ENCODE measurements at regions not wholly inside any gene's neighbourhood (a gene's known extent, or its start where the extent isn't known, plus 50 kb on each side); places are given as distances from the start of the nearest gene placed in this dataset.
"Not testable (repeated sequence)": the region's sequence is repeated elsewhere in the genome, so short reads cannot be mapped to it uniquely, and the experiment has no call there.

DNA sequence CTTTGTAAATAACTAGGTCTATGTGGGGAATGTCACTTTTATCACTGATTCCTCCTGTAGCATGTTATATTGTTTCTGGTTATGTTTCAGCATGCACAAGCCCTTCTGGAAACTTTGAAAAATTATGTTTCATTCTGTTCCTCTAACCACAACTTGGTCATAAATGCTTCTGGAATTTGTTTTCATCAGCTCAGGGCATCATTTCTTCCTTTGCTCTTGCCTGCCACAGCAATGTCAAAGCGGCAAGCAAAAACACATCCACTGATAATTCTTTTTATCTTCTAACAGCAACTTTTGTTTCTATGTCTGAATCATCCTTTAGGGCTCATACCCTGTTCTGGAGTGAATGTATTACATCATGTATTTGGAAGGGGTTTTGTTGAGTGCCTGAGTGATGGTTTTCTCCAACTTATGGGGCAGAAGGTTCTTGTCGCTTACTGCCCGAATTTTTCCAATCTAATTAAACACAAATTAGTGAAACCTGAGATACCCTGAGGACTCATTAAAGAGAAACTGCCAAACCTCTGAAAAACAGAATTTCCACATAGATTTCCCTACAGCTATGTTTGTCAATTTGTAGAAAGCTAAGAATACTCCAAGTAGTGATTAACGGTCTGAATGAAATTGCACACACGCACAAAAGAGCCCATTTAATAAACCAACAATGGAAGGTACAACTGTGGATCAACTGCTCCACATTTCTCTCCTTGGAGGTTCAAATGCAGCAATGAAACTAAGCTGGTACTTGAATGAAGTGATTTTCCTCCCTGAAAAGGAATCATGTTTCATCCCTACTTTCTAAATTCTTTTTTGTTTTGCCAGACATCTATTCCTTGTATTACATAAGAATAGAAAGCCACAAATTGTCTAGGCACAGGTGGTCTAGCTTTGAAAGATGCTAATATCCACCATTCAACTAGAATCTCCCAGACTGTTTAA lies 173.5 kb upstream of the KRR1 start:
- no peaks in the 10 kb centered on the region for H3K27me3 ChIP-seq (ENCODE audit: control insufficient read depth in 1 of 2, insufficient read depth in 2 of 2, low read length in 2 of 2)
- no peak overlapping the region for H3K9ac ChIP-seq (ENCODE audit: low read length)
- H3K9me3 ChIP-seq (ENCODE audit: low read length), result no peaks in the 10 kb centered on the region
- no peaks in the 10 kb centered on the region for H3K36me3 ChIP-seq (ENCODE audit: insufficient read depth, low read length)
- H3K4me3 ChIP-seq (ENCODE audit: low read depth in 1 of 2, low read length in 2 of 2), result no peak overlapping the region
- H3K27ac ChIP-seq (ENCODE audit: low read depth, low read length), result no peak overlapping the region
- peaks cover 5% of the 10 kb centered on the region for H3K4me1 ChIP-seq (ENCODE audit: insufficient read depth, low read length)

DNA sequence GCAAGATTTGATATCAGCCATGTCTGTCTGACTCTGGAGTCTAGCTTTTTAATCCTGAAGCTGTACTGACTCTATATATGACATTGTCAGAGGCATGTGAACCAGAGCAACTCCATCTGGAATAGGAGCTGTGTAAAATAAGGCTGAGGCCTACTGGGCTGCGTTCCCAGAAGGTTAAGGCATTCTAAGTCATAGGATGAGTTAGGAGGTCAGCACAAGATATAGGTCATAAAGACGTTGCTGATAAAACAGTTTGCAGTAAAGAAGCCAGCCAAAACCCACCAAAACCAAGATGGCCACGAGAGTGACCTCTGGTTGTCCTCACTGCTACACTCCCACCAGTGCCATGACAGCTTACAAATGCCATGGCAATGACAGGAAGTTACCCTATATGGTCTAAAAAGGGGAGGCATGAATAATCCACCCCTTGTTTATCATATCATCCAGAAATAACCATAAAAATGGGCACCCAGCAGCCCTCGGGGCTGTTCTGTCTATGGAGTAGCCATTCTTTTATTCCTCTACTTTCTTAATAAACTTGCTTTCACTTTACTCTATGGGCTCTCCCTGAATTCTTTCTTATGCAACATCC lies 172.7 kb upstream of the KRR1 start:
- H3K27ac ChIP-seq (ENCODE audit: low read depth, low read length); H3K27me3 ChIP-seq (ENCODE audit: control insufficient read depth in 1 of 2, insufficient read depth in 2 of 2, low read length in 2 of 2); H3K4me1 ChIP-seq (ENCODE audit: insufficient read depth, low read length); H3K36me3 ChIP-seq (ENCODE audit: insufficient read depth, low read length); H3K9ac ChIP-seq (ENCODE audit: low read length); H3K9me3 ChIP-seq (ENCODE audit: low read length); H3K4me3 ChIP-seq (ENCODE audit: low read depth in 1 of 2, low read length in 2 of 2): not testable (repeated sequence)

DNA sequence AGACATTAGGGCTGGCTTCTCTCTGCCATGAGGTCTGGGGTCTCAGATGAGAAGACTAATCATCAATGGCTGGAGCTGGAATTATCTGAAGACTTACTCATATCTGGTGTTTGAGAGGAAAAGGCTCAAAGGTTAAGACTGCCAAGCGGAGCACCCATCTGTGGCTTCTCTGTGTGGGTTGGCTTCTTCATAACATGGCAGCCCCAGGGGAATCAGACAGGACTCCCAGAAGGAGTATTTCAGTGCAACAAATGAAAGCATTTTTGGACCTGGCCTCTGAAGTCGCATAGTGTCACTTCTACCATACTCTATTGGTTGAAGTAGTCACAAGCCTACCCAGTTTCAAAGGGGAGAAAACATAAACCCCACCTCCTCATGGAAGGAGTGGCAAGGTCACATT lies 171.8 kb upstream of the KRR1 start:
- no peak overlapping the region for H3K9ac ChIP-seq (ENCODE audit: low read length)
- no peaks in the 10 kb centered on the region for H3K36me3 ChIP-seq (ENCODE audit: insufficient read depth, low read length)
- H3K27ac ChIP-seq (ENCODE audit: low read depth, low read length), result no peak overlapping the region
- no peaks in the 10 kb centered on the region for H3K27me3 ChIP-seq (ENCODE audit: control insufficient read depth in 1 of 2, insufficient read depth in 2 of 2, low read length in 2 of 2)
- peaks cover 5% of the 10 kb centered on the region for H3K4me1 ChIP-seq (ENCODE audit: insufficient read depth, low read length)
- H3K9me3 ChIP-seq (ENCODE audit: low read length), result no peaks in the 10 kb centered on the region
- no peak overlapping the region for H3K4me3 ChIP-seq (ENCODE audit: low read depth in 1 of 2, low read length in 2 of 2)

DNA sequence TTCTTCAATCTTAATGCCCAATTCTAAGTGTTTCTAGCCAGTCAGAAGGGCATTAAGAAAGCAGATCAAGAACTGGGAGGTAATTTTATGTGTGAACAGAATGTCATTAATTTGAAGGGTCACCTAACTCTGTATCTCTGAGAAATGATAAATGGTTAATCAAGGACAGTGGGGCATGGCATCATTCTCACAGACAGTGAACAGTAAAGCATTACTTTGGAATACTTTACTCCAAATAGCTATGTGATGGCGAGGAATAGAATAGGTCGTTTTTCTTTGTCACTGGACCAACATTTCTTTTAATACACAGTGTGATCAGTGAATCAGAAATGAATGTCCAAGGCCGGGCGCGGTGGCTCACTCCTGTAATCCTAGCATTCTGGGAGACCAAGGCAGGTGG lies 166.1 kb upstream of the KRR1 start:
- H3K9me3 ChIP-seq (ENCODE audit: low read length), result no peaks in the 10 kb centered on the region
- H3K36me3 ChIP-seq (ENCODE audit: insufficient read depth, low read length), result no peaks in the 10 kb centered on the region
- H3K4me1 ChIP-seq (ENCODE audit: insufficient read depth, low read length), result no peaks in the 10 kb centered on the region
- H3K4me3 ChIP-seq (ENCODE audit: low read depth in 1 of 2, low read length in 2 of 2), result no peak overlapping the region
- no peak overlapping the region for H3K9ac ChIP-seq (ENCODE audit: low read length)
- no peak overlapping the region for H3K27ac ChIP-seq (ENCODE audit: low read depth, low read length)
- no peaks in the 10 kb centered on the region for H3K27me3 ChIP-seq (ENCODE audit: control insufficient read depth in 1 of 2, insufficient read depth in 2 of 2, low read length in 2 of 2)

DNA sequence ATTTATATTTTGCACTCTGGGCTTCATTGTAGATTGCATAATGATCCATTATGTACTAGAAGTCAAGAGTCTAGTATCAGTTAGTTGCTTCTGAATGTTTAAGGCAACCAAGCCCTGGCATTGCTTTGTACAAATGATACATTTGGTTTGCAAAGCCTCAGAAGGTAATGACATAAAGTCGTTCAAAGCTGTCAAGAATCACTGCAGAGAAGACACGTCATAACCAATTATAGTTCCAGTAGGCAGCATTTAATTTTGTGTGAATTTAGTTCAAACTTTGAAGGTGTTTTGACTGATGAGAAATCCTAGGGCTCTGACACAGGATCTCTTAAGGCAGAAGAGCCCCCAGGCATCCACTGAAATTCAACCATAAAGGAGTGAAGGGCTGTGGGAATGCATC lies 163.0 kb upstream of the KRR1 start:
- H3K4me3 ChIP-seq (ENCODE audit: low read depth in 1 of 2, low read length in 2 of 2), result no peak overlapping the region
- no peak overlapping the region for H3K27ac ChIP-seq (ENCODE audit: low read depth, low read length)
- H3K36me3 ChIP-seq (ENCODE audit: insufficient read depth, low read length), result no peaks in the 10 kb centered on the region
- H3K27me3 ChIP-seq (ENCODE audit: control insufficient read depth in 1 of 2, insufficient read depth in 2 of 2, low read length in 2 of 2), result no peaks in the 10 kb centered on the region
- H3K9ac ChIP-seq (ENCODE audit: low read length), result no peak overlapping the region
- no peaks in the 10 kb centered on the region for H3K4me1 ChIP-seq (ENCODE audit: insufficient read depth, low read length)
- H3K9me3 ChIP-seq (ENCODE audit: low read length), result no peaks in the 10 kb centered on the region

DNA sequence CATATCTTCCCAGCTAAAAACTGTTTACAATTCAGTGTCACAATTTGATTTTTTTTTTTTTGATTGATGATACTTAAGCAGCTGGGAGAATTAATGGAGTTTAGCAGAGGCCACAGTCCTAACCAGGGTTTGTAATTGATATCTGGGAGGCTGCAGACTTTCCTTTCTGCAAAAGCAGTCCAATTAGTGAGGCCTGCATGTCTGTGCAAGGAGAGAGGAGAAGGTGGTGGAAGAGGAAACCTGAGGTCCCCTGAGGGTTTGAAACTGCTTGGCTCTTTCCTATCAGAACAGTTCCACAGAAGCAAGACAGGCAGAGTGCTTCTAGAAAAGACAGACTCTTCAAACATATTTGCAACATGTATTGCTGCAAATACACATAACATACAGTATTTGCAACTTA lies 160.8 kb upstream of the KRR1 start:
- no peaks in the 10 kb centered on the region for H3K36me3 ChIP-seq (ENCODE audit: insufficient read depth, low read length)
- no peak overlapping the region for H3K9ac ChIP-seq (ENCODE audit: low read length)
- H3K9me3 ChIP-seq (ENCODE audit: low read length), result no peaks in the 10 kb centered on the region
- no peak overlapping the region for H3K4me3 ChIP-seq (ENCODE audit: low read depth in 1 of 2, low read length in 2 of 2)
- no peaks in the 10 kb centered on the region for H3K4me1 ChIP-seq (ENCODE audit: insufficient read depth, low read length)
- no peaks in the 10 kb centered on the region for H3K27me3 ChIP-seq (ENCODE audit: control insufficient read depth in 1 of 2, insufficient read depth in 2 of 2, low read length in 2 of 2)
- H3K27ac ChIP-seq (ENCODE audit: low read depth, low read length), result no peak overlapping the region

DNA sequence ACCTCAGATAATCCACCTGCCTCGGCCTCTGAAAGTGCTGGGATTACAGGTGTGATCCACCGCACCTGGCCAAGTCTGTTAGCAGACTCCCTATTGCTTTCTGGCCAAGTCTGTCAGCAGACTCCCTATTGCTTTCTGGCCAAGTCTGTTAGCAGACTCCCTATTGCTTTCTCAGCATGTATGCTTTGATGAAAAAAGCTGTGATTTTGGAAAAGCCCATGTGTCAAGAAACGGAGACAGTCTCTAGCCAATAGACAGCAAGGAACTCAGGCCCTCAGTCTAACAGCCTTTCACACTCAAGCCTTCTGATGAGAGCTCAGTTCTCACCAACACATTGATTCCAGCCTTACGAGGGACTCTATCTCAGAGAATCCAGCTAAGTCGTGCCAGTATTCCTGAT lies 158.8 kb upstream of the KRR1 start:
- Histone ChIP-seq H3K36me3 (ENCODE audit: insufficient read depth, low read length) (no peaks in the 10 kb centered on the region), H3K4me3 (ENCODE audit: low read depth in 1 of 2, low read length in 2 of 2) (no peak overlapping the region), H3K27me3 (ENCODE audit: control insufficient read depth in 1 of 2, insufficient read depth in 2 of 2, low read length in 2 of 2) (no peaks in the 10 kb centered on the region), H3K9me3 (ENCODE audit: low read length) (no peaks in the 10 kb centered on the region), H3K9ac (ENCODE audit: low read length) (no peak overlapping the region), H3K27ac (ENCODE audit: low read depth, low read length) (no peak overlapping the region), H3K4me1 (ENCODE audit: insufficient read depth, low read length) (no peaks in the 10 kb centered on the region)

DNA sequence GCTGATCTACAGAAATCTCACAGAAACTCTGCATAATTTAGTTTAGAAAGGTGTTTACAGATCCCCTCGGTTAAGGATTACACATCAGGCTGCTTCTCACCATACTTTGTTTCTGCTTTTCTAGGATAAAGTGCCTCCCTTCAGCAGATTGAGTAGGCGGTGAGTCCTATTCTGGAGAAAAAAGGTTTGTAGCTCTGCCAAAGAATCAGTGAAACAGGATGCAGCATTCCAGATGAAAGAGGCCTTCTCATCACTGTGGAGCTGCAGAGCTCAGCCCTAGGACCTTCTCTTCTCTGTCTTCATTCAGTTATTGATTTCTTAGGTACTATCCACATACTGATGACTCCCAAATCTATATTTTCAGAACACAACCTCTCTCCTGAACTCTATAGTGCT lies 155.5 kb upstream of the KRR1 start:
- Histone ChIP-seq H3K4me3 (ENCODE audit: low read depth in 1 of 2, low read length in 2 of 2) (no peak overlapping the region), H3K9ac (ENCODE audit: low read length) (no peak overlapping the region), H3K4me1 (ENCODE audit: insufficient read depth, low read length) (no peaks in the 10 kb centered on the region), H3K9me3 (ENCODE audit: low read length) (no peaks in the 10 kb centered on the region), H3K27me3 (ENCODE audit: control insufficient read depth in 1 of 2, insufficient read depth in 2 of 2, low read length in 2 of 2) (no peaks in the 10 kb centered on the region), H3K36me3 (ENCODE audit: insufficient read depth, low read length) (no peaks in the 10 kb centered on the region), H3K27ac (ENCODE audit: low read depth, low read length) (no peak overlapping the region)

DNA sequence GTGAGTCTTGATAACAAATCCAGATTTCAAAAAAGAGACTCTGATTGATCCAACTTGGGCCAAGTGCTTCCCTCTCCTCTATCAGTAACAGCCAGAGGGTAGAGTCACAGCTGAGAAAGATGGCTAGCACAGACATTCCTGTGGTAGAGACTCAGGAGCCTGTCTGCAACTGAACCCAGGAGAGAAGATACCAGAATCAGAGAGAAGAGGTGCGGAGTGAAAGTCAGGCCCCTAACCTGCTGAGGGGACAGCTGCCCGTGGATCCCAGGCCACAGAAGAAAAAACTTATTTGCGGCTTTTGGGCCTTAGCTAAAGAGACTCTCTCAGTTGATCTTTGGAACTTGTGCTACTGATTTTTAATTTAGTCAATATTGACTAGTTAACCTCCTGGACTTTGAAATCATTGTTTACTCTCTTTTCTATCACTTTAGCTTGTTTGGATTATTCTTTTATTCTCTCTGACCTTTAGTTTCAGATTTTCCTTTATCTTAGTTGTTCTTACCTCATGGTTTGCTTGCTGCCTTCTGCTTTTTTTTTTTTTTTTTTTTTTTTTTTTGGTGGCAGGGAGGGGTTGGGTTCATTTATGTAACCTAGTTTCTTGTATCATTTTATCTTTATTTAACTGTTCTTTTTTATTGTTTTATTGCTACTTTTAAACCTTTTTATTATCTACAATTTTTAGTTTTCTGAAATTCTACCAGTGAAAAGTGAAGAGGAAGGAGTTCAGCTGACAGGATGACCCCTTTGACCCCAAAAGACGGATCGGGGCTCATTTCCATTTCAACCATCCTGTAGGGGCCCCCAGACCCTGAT lies 154.9 kb upstream of the KRR1 start:
- no peak overlapping the region for H3K9ac ChIP-seq (ENCODE audit: low read length)
- H3K27ac ChIP-seq (ENCODE audit: low read depth, low read length), result no peak overlapping the region
- no peaks in the 10 kb centered on the region for H3K4me1 ChIP-seq (ENCODE audit: insufficient read depth, low read length)
- no peaks in the 10 kb centered on the region for H3K36me3 ChIP-seq (ENCODE audit: insufficient read depth, low read length)
- H3K27me3 ChIP-seq (ENCODE audit: control insufficient read depth in 1 of 2, insufficient read depth in 2 of 2, low read length in 2 of 2), result no peaks in the 10 kb centered on the region
- H3K4me3 ChIP-seq (ENCODE audit: low read depth in 1 of 2, low read length in 2 of 2), result no peak overlapping the region
- no peaks in the 10 kb centered on the region for H3K9me3 ChIP-seq (ENCODE audit: low read length)

DNA sequence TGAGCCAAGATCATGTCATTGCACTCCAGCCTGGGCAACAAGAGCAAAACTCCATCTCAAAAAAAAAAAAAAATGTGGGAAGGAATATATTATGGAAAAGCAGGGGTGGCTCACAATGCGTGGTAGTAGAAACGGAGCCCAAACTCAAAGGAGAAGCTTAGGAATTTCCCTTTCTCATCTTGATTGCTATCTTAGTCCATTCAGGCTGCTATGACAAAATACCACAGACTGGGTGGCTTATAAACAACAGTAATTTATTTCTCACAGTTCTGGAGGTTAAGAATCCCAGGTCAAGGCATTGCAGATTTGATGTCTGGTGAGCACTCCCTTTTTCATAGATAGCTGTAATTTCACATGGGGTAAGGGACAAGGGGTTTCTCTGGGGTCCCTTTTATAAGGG lies 153.8 kb upstream of the KRR1 start:
- H3K9ac ChIP-seq (ENCODE audit: low read length), result no peak overlapping the region
- H3K27ac ChIP-seq (ENCODE audit: low read depth, low read length), result no peak overlapping the region
- no peaks in the 10 kb centered on the region for H3K9me3 ChIP-seq (ENCODE audit: low read length)
- no peaks in the 10 kb centered on the region for H3K36me3 ChIP-seq (ENCODE audit: insufficient read depth, low read length)
- H3K4me3 ChIP-seq (ENCODE audit: low read depth in 1 of 2, low read length in 2 of 2), result no peak overlapping the region
- no peaks in the 10 kb centered on the region for H3K4me1 ChIP-seq (ENCODE audit: insufficient read depth, low read length)
- no peaks in the 10 kb centered on the region for H3K27me3 ChIP-seq (ENCODE audit: control insufficient read depth in 1 of 2, insufficient read depth in 2 of 2, low read length in 2 of 2)

DNA sequence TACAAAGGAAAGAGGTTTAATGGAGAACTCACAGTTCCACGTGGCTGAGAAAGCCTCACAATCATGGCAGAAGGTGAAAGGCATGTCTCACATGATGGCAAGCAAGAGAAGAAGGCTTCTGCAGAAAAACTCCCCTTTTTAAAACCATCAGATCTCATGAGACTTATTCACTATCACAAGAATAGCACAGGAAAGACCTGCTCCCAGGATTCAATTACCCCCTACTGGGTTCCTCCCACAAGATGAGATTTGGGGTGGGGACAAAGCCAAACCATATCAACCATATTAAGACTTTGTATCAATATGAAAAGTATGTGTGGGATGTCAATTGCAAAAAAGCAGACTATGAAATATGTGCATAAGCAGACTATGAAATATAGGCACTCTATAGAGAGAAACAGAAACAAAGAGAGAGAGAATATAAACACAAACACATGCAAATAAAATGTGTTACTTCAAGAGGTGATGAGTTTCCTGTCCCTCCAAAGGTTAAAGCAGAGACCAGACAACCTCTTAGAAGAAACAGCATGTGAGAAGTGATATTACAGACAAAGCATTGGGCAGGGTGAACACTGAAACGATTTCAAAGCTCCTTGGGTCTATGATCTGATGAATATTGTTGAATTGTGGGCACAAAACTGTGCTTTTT lies 151.2 kb upstream of the KRR1 start:
- no peaks in the 10 kb centered on the region for H3K4me1 ChIP-seq (ENCODE audit: insufficient read depth, low read length)
- no peak overlapping the region for H3K27ac ChIP-seq (ENCODE audit: low read depth, low read length)
- no peak overlapping the region for H3K9ac ChIP-seq (ENCODE audit: low read length)
- H3K27me3 ChIP-seq (ENCODE audit: control insufficient read depth in 1 of 2, insufficient read depth in 2 of 2, low read length in 2 of 2), result no peaks in the 10 kb centered on the region
- no peak overlapping the region for H3K4me3 ChIP-seq (ENCODE audit: low read depth in 1 of 2, low read length in 2 of 2)
- no peaks in the 10 kb centered on the region for H3K9me3 ChIP-seq (ENCODE audit: low read length)
- no peaks in the 10 kb centered on the region for H3K36me3 ChIP-seq (ENCODE audit: insufficient read depth, low read length)
